Endothelial cell of hepatic sinusoid (primary cell): ENCODE measurements at regions not wholly inside any gene's neighbourhood (a gene's known extent, or its start where the extent isn't known, plus 50 kb on each side); places are given as distances from the start of the nearest gene placed in this dataset.

Source experiments
- in situ Hi-C: cut with HindIII; loops from 2 replicates; pipeline ENCODE4 v1.10.0; 2017; ENCODE audit warnings: low sequenced_read_pairs

DNA sequence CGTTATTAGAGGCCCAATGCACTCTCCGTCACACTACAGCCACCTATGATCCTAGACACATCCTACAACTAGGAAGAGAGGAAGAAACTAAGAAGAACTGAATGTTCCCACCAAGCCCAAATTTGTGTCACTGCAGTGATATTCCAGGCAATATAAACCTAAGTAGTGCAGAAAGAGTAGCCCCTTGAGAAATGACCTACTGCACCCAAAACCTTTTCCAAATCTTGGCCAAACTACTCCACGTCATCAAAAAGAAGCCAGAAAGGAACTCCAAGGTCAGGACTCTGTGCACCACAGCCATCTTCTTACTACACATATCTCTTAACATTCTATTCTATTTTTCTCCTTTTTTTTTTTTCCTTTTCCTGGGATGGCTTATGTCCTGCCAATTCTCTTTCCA is 60.2 kb downstream of the ADAMTS1 start:
- in situ Hi-C loops = no loop called here

DNA sequence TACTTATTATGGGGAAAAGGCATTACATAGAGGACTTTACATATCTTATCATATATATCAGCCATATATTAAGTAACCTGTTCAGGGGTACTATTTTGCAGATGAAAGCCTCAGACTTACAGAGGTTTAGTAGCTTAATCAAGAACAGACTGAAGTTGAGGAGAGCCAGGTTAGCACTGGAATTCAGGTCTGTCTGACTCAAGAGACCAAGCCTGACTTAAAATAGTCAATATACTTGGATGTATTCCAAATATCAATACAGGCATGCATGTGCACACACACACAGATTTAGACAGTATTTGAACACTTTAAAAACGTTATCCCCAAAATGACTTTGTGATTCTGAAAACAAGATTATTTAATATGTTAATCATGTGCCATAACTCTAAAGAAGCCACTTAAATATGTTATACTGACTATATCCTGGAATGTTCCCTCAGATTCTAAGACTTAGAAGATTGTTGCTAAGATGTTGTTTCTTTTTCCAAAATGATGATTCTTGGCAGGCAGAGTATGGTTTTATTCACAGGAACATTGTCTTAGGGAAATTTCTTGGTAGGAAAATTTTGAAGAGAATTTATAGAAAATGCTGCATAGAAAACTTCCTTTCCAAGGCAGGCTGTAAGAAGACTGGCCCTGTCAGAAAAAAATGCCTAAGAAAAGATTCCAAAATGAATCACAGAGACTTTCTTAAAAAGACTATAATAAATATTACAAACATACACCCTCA is 61.6 kb downstream of the ADAMTS1 start:
- in situ Hi-C loops = no loop called here

- in situ Hi-C loops = no loop called here
Observed at GRCh38 chr21:26782747-26783146, 62.5 kb downstream of the ADAMTS1 start.

GRCh38 chr21:26782331-26782730 is 62.9 kb downstream of the ADAMTS1 start:
- in situ Hi-C loops = no loop called here

GRCh38 chr21:26781331-26781730 is 63.9 kb downstream of the ADAMTS1 start:
- in situ Hi-C loops = no loop called here

DNA sequence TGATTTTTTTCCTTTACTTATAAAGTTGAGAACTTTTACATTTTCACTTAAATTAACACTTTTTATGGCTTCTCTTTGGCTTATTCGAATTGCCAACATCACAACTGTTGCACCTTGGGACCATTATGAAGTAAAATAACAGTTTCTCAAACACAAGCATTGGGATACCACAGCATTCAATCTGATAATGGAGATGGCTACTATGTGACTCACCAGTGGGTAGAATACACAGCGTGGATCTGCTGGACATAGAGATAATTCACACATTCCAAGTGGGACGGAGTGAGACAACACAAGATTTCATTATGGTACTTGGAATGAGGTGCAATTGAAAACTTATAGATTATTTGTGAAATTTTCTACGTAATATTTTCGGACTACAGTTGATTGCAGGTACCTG is 68.0 kb downstream of the ADAMTS1 start:
- in situ Hi-C loops = no loop called here

DNA sequence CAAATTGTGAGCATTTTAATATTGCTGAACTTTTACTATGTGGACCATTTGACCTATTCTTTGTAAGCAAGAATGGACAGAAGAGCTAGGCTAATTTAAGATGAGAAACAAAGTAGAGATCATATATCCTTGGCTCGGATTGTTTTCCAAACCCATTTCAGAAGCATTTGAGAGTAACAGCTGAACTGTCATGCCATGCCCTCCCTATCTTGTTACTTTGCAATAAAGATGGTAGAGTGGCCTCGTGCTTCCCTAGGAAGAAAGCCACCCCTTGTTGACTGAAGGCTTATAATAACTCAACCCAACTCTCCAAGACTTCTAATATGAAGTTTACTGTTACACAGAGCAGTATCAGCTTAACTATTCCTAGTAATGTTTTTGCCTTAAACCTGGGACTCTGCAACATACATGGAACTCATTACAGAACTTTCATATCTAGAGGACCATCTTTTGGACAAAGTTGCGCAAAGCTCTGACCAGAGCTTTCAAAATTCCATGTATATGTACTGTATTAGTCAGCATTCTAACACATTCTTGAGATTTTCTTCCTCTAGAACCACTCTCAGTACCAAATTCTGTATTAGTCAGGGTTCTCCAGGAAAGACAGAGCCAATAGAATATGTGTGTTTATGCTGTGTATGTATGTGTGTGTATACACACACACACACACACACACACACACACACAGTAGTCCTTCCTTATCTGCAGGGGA is 68.7 kb downstream of the ADAMTS1 start:
- in situ Hi-C loops = no loop called here

- in situ Hi-C loops = no loop called here
Observed at GRCh38 chr21:26773058-26773457, 72.2 kb downstream of the ADAMTS1 start.

DNA sequence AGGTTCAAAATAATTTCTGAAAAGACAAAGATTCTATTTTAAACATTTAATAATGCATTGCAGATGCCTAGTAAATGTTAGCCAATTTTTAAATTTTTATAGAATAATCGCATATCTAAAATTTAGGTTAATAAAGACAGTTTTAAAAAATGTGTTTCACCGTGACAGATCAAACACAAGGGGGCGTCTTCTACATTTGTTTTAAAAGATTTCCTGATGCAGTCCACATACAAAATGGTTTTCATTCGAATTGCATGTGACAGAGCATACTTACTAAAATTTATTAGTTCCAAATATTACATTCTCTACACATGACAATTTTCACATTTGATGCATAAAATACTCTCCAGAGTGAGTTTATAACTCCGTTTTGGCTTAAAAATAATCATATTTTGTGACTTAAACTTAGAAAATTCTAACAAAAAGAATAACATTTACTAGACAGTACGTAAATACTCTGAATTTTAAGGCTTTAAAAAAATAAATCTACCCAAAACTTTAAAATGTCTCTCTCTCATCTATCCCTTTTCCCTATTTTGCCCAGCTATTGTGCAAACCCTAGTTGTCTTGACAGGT is 75.5 kb downstream of the ADAMTS1 start:
- in situ Hi-C loops = no loop called here

- in situ Hi-C loops = no loop called here
Observed at GRCh38 chr21:26766826-26767325, 78.3 kb downstream of the ADAMTS1 start.

GRCh38 chr21:26761174-26761915 is 83.9 kb downstream of the ADAMTS1 start:
- in situ Hi-C loops = no loop called here

GRCh38 chr21:26759731-26760130 is 85.5 kb downstream of the ADAMTS1 start:
- in situ Hi-C loops = no loop called here

DNA sequence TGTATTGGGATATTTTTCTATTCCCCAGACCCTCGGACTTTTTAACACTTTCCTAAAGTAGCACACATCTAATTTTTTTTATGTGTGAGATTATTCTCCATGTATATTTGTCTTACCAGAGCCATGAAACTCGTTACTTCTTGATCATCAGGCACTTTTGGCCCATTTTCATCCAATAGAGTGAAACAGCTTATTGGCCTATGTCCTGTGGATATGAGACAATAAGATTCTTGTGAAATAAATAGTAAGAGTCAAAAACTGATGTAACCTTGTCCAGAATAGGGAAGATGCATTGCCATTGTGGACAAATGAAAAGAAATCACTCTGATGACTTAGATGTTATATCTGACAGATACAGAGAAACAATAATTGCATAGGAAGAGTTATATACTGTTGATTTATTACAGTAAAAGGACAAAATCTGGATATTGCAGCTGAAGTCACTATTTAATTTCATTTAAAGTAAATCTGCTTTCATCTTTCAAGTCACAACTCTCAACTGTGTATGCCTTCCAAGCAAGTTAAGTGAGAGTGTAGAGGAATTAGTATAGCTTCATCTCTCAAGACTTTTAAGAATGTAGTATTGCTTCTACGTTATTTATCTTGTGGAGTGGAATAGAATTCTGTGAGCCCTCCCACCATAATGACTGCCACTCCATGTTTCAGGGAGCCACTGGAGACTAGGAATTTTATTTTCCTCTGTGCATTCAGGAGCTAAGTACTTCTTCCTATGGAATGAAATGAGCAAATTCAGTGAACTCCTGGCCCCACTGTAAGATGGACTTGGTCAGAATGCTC is 86.9 kb downstream of the ADAMTS1 start:
- in situ Hi-C loops = no loop called here

DNA sequence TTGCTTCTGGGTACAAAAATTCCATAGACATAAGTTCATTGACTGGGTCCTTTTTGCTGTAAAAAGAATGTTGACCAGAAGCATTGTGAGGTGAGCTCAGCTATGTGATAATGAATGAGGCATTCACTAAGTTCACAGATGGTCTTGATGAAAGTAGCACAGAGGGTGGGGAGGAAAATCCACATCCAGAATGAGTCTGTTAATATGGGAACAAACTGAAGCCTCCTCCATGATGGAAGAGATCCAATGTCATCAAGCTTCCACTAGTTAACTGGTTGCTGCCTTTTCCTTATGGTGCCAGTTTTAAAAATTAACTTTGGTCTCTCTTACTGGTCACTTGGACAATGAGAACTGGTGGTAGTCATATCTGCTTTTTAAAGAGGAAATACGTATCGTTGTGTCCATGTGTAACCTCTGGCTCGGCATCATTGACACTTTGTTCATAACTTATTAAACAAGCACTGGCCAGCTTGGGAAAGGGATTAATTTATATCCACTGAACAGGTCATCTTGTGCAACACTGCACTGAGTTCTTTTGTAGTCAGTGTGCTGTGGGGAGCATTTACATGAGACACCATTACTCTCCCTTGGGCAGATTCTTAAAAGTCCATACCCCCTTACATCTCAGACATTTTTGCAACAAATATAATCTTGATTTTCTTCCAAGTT is 88.6 kb downstream of the ADAMTS1 start:
- in situ Hi-C loops = no loop called here

DNA sequence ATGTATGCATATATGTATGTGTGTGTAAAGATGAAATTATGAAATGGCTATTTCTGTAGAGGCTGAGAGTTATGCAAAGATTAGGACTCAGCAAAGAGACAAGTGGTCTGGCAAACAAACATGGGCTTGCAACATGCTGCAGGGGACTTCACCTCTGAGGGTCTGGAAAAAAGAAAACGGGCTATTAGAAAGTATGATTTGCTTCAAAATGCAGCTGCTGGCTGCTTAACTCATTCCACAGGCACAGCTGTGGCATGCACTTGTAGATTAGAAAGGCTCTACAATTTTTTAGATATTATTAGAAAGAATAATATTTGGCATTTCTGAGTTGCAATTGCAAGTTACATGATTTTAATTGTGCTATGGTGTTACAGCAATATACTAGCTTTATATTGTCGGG is 90.4 kb downstream of the ADAMTS1 start:
- in situ Hi-C loops = no loop called here

GRCh38 chr21:26753822-26754221 is 91.4 kb downstream of the ADAMTS1 start:
- in situ Hi-C loops = no loop called here

- in situ Hi-C loops = no loop called here
Observed at GRCh38 chr21:26752849-26753248, 92.4 kb downstream of the ADAMTS1 start.

DNA sequence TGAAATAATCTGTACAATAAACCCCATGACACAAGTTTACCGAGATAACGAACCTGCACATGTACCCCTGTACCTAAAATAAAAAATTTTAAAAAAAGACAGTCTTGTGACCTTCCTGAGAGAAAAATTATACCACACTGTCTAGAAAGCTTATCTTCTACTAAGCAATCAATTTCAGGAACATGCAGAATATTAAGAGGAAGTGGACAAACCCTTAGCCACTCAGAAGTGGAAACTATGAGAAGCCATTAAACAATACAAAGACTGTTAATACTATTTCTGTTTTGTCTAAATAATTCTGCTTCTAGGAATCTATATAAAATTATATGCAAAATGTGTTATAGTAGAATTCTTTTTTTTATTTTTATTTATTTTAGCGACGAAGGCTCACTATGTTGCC is 93.9 kb downstream of the ADAMTS1 start:
- in situ Hi-C loops = no loop called here

DNA sequence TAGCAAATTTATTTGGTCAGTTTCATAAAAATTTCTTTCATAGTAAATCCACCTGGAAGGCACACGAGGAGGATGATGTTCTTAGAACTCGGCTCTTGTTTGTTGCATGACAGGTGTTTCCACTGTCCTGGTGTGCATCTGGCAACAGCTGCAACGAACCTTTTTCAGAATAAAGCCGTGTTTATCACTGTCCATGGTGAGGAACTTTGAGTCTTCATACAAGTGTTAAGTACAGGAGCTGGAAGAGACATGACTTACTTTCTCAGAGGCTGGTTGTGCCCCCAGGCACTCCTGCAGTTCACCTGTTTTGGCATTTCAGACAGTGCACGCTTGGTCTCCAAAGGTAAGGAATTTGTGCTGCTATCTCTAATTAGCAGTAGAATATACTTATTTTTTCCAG is 97.1 kb downstream of the ADAMTS1 start:
- in situ Hi-C loops = no loop called here

DNA sequence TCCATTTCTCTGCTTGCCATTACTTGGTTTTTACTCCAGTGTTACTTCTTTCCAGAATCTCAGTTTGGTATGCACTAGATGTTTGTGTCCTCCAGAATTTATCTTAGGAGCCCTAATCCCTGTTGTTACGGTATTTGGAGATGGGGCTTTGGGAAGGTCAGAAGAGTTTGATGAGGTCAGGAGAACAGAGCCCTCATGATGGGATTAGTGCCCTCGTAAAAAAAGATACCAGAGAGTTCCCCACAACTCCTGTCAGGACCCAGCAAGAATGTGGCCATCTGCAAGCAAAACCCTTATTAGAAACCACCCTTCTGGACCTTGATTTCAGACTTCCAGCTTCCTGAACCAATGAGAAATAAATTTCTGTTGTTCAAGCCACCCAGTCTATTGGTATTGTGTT is 98.0 kb downstream of the ADAMTS1 start:
- in situ Hi-C loops = no loop called here
